OCI-LY3 (cell line): ENCODE measurements at regions not wholly inside any gene's neighbourhood (a gene's known extent, or its start where the extent isn't known, plus 50 kb on each side); places are given as distances from the start of the nearest gene placed in this dataset.

Experiments used
- EZH2phosphoT487 ChIP-seq: fragments of 200-600 bp; shearing (Covaris generic); IDR thresholded peaks from 2 replicates; pipeline ENCODE4 v1.6.1; 2018; ENCODE audit warnings: antibody characterized with exemption, mixed run types, low read depth
- TF ChIP-seq, protein P1 (sequence below): fragments of 200-600, 300-600 bp; sonication (generic); IDR thresholded peaks from 2 replicates; pipeline ENCODE4 v1.5.1; 2014; ENCODE audit warnings: antibody characterized with exemption, low read length, low read depth

DNA sequence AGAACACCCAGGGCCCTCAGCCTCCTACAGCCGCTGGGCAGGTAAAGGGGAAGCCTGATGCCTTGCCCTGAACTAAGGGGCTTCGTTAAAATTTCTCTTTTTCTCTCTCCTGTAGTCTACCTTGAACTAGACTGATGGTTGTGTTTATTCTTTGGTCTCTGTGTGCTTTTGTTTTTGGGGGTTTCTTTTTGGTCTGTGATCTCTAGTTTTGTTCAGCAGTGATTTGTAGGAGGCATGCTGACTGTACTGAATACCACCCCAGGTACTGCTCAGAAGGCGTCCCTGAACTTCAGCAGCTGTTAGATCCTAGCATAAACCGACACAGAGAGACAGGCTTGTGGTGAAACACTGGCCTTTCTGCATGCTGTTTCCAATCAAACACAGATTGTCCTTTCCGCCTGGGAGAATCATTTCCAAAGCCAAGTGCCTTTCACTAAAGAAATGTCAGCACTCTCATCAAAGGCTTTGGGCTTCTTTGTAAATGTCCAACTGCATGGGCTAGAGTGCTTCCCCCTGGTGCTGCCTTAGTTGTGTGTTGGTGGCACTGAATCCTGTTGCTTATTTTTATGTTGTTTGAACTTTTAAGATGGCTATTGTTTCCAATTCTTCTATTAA lies 364.7 kb upstream of the SASH1 start:
- TF ChIP-seq, protein P1, sequence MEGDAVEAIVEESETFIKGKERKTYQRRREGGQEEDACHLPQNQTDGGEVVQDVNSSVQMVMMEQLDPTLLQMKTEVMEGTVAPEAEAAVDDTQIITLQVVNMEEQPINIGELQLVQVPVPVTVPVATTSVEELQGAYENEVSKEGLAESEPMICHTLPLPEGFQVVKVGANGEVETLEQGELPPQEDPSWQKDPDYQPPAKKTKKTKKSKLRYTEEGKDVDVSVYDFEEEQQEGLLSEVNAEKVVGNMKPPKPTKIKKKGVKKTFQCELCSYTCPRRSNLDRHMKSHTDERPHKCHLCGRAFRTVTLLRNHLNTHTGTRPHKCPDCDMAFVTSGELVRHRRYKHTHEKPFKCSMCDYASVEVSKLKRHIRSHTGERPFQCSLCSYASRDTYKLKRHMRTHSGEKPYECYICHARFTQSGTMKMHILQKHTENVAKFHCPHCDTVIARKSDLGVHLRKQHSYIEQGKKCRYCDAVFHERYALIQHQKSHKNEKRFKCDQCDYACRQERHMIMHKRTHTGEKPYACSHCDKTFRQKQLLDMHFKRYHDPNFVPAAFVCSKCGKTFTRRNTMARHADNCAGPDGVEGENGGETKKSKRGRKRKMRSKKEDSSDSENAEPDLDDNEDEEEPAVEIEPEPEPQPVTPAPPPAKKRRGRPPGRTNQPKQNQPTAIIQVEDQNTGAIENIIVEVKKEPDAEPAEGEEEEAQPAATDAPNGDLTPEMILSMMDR: no peak
- TF ChIP-seq EZH2phosphoT487: no peak
